ENCODE measurements at regions not wholly inside any gene's neighbourhood (a gene's known extent, or its start where the extent isn't known, plus 50 kb on each side); places are given as distances from the start of the nearest gene placed in this dataset.

GRCh38 chr2:4066217-4066616 lies 362.8 kb downstream of the DCDC2C start:
- no peaks in the 10 kb centered on the region for H4K20me1 ChIP-seq (ENCODE audit: low read depth, low read length)
- H3K36me3 ChIP-seq (ENCODE audit: low read length) = no peaks in the 10 kb centered on the region
- no peak overlapping the region for H3K9ac ChIP-seq (ENCODE audit: low read length)
- H3K9me3 ChIP-seq (ENCODE audit: insufficient read depth, low read length) = no peaks in the 10 kb centered on the region
- H3K27ac ChIP-seq (ENCODE audit: low read depth, low read length) = no peak overlapping the region
- H3K9me2 ChIP-seq (replicated peaks; ENCODE audit: insufficient read depth, low read length) = no peaks in the 10 kb centered on the region
- no peaks in the 10 kb centered on the region for H3F3A ChIP-seq (ENCODE audit: insufficient read depth)
- H2AFZ ChIP-seq (ENCODE audit: low read depth, low read length, severe bottlenecking) = no peak overlapping the region
- H3K4me3 ChIP-seq (ENCODE audit: insufficient read depth, low read length, poor library complexity, severe bottlenecking) = no peak overlapping the region
- TF ChIP-seq EZH2phosphoT487 (conservative IDR thresholded peaks at IDR 0.05; ENCODE audit: low read length) (no peak), CTCF (IDR thresholded peaks at IDR 0.05; ENCODE audit: insufficient read depth, low read length, poor library complexity, severe bottlenecking) (no peak)
- H3K4me2 ChIP-seq (ENCODE audit: low read depth, low read length, poor library complexity, severe bottlenecking) = no peak overlapping the region
- no peaks in the 10 kb centered on the region for H3K79me2 ChIP-seq (ENCODE audit: insufficient read depth, low read length)
- no peaks in the 10 kb centered on the region for H3K27me3 ChIP-seq (ENCODE audit: low read length)

- H3K9me2 ChIP-seq (replicated peaks; ENCODE audit: insufficient read depth, low read length) = no peaks in the 10 kb centered on the region
These were observed 369.7 kb downstream of the DCDC2C start for GRCh38 chr2:4073026-4073569.

GRCh38 chr2:4077017-4077416 lies 373.6 kb downstream of the DCDC2C start:
- H3K9me2 ChIP-seq (replicated peaks; ENCODE audit: insufficient read depth, low read length) = no peaks in the 10 kb centered on the region
- H3K27ac ChIP-seq (ENCODE audit: low read depth, low read length) = no peak overlapping the region
- H3K9me3 ChIP-seq (ENCODE audit: insufficient read depth, low read length) = no peaks in the 10 kb centered on the region
- H3K9ac ChIP-seq (ENCODE audit: low read length) = no peak overlapping the region
- H4K20me1 ChIP-seq (ENCODE audit: low read depth, low read length) = no peaks in the 10 kb centered on the region
- H2AFZ ChIP-seq (ENCODE audit: low read depth, low read length, severe bottlenecking) = no peak overlapping the region
- no peaks in the 10 kb centered on the region for H3K79me2 ChIP-seq (ENCODE audit: insufficient read depth, low read length)
- H3K27me3 ChIP-seq (ENCODE audit: low read length) = no peaks in the 10 kb centered on the region
- TF ChIP-seq EZH2phosphoT487 (conservative IDR thresholded peaks at IDR 0.05; ENCODE audit: low read length) (no peak), CTCF (IDR thresholded peaks at IDR 0.05; ENCODE audit: insufficient read depth, low read length, poor library complexity, severe bottlenecking) (no peak)
- H3F3A ChIP-seq (ENCODE audit: insufficient read depth) = no peaks in the 10 kb centered on the region
- no peak overlapping the region for H3K4me3 ChIP-seq (ENCODE audit: insufficient read depth, low read length, poor library complexity, severe bottlenecking)
- H3K4me2 ChIP-seq (ENCODE audit: low read depth, low read length, poor library complexity, severe bottlenecking) = no peak overlapping the region
- no peaks in the 10 kb centered on the region for H3K36me3 ChIP-seq (ENCODE audit: low read length)

More at GRCh38 chr2:4073026-4073569, 369.7 kb downstream of the DCDC2C start:
- Histone ChIP-seq H4K20me1 (ENCODE audit: low read depth, low read length) (no peaks in the 10 kb centered on the region), H3K79me2 (ENCODE audit: insufficient read depth, low read length) (no peaks in the 10 kb centered on the region), H3K27ac (ENCODE audit: low read depth, low read length) (no peak overlapping the region), H3K9ac (ENCODE audit: low read length) (no peak overlapping the region), H3K4me3 (ENCODE audit: insufficient read depth, low read length, poor library complexity, severe bottlenecking) (no peak overlapping the region), H2AFZ (ENCODE audit: low read depth, low read length, severe bottlenecking) (no peak overlapping the region), H3K4me2 (ENCODE audit: low read depth, low read length, poor library complexity, severe bottlenecking) (no peak overlapping the region), H3F3A (ENCODE audit: insufficient read depth) (no peaks in the 10 kb centered on the region), H3K27me3 (ENCODE audit: low read length) (no peaks in the 10 kb centered on the region), H3K9me3 (ENCODE audit: insufficient read depth, low read length) (no peaks in the 10 kb centered on the region), H3K36me3 (ENCODE audit: low read length) (no peaks in the 10 kb centered on the region)
- TF ChIP-seq EZH2phosphoT487 (conservative IDR thresholded peaks at IDR 0.05; ENCODE audit: low read length) = no peak

- no peak for TF ChIP-seq EZH2phosphoT487 (conservative IDR thresholded peaks at IDR 0.05; ENCODE audit: low read length)
- TF ChIP-seq CTCF (IDR thresholded peaks at IDR 0.05; ENCODE audit: insufficient read depth, low read length, poor library complexity, severe bottlenecking) = no peak
- H3K79me2 ChIP-seq (ENCODE audit: insufficient read depth, low read length) = no peaks in the 10 kb centered on the region
- no peaks in the 10 kb centered on the region for H4K20me1 ChIP-seq (ENCODE audit: low read depth, low read length)
- no peaks in the 10 kb centered on the region for H3K9me3 ChIP-seq (ENCODE audit: insufficient read depth, low read length)
- H3K4me3 ChIP-seq (ENCODE audit: insufficient read depth, low read length, poor library complexity, severe bottlenecking) = no peak overlapping the region
- no peaks in the 10 kb centered on the region for H3K27me3 ChIP-seq (ENCODE audit: low read length)
- no peak overlapping the region for H3K4me2 ChIP-seq (ENCODE audit: low read depth, low read length, poor library complexity, severe bottlenecking)
- H3K9ac ChIP-seq (ENCODE audit: low read length) = no peak overlapping the region
- no peaks in the 10 kb centered on the region for H3K9me2 ChIP-seq (replicated peaks; ENCODE audit: insufficient read depth, low read length)
- no peak overlapping the region for H2AFZ ChIP-seq (ENCODE audit: low read depth, low read length, severe bottlenecking)
- H3K36me3 ChIP-seq (ENCODE audit: low read length) = no peaks in the 10 kb centered on the region
- H3F3A ChIP-seq (ENCODE audit: insufficient read depth) = no peaks in the 10 kb centered on the region
- H3K27ac ChIP-seq (ENCODE audit: low read depth, low read length) = no peak overlapping the region
These were observed 381.8 kb downstream of the DCDC2C start for GRCh38 chr2:4085186-4085585.
